ENCODE measurements at regions not wholly inside any gene's neighbourhood (a gene's known extent, or its start where the extent isn't known, plus 50 kb on each side); places are given as distances from the start of the nearest gene placed in this dataset.
"Not testable (repeated sequence)": the region's sequence is repeated elsewhere in the genome, so short reads cannot be mapped to it uniquely, and the experiment has no call there.

GRCh38 chr14:87409393-87409792, 583.6 kb downstream of the GALC start:
- DNase-seq: no peak

- DNase-seq: no peak
Observed at GRCh38 chr14:87407344-87407743, 585.6 kb downstream of the GALC start.

- no peak for DNase-seq
Observed at GRCh38 chr14:87405563-87405962, 587.4 kb downstream of the GALC start.

GRCh38 chr14:87397499-87397898, 595.5 kb downstream of the GALC start:
- no peak for DNase-seq

GRCh38 chr14:87391066-87391465, 601.9 kb downstream of the GALC start:
- no peak for DNase-seq

GRCh38 chr14:87388946-87389345, 604.0 kb downstream of the GALC start:
- no peak for DNase-seq

GRCh38 chr14:87387806-87388205, 605.2 kb downstream of the GALC start:
- DNase-seq: no peak

- no peak for DNase-seq
Observed at GRCh38 chr14:87386524-87386923, 606.5 kb downstream of the GALC start.

GRCh38 chr14:87380054-87380453, 612.9 kb downstream of the GALC start:
- DNase-seq: no peak

- DNase-seq: no peak
Observed at GRCh38 chr14:87368751-87369150, 624.2 kb downstream of the GALC start.

GRCh38 chr14:87360246-87360645, 632.7 kb downstream of the GALC start:
- not testable (repeated sequence) for DNase-seq

- no peak for DNase-seq
Observed at GRCh38 chr14:87351007-87351406, 642.0 kb downstream of the GALC start.

- DNase-seq: no peak
Observed at GRCh38 chr14:87349921-87350320, 643.1 kb downstream of the GALC start.

GRCh38 chr14:87343652-87344051, 649.3 kb downstream of the GALC start:
- no peak for DNase-seq

- peak; percentile 61 for DNase-seq
Observed at GRCh38 chr14:87334997-87335685, 657.8 kb downstream of the GALC start.

- DNase-seq: no peak
Observed at GRCh38 chr14:87331991-87332390, 661.0 kb downstream of the GALC start.

- DNase-seq: peak; percentile 21
Observed at GRCh38 chr14:87325741-87326140, 667.2 kb downstream of the GALC start.

- DNase-seq: no peak
Observed at GRCh38 chr14:87323191-87323590, 669.8 kb downstream of the GALC start.

- DNase-seq: no peak
Observed at GRCh38 chr14:87321548-87321947, 671.4 kb downstream of the GALC start.

- DNase-seq: no peak
Observed at GRCh38 chr14:87312894-87313205, 680.1 kb downstream of the GALC start.

GRCh38 chr14:87312169-87312893, 680.7 kb downstream of the GALC start:
- DNase-seq: no peak

- no peak for DNase-seq
Observed at GRCh38 chr14:87309557-87309956, 683.4 kb downstream of the GALC start.

- no peak for DNase-seq
Observed at GRCh38 chr14:87306409-87307168, 686.4 kb downstream of the GALC start.

GRCh38 chr14:87305345-87305744, 687.6 kb downstream of the GALC start:
- no peak for DNase-seq

Measured in NCI-H2171 (cell line).